SK-N-SH treated with all-trans-retinoic acid at 6 μM for 48 hours (cell line): ENCODE measurements at regions not wholly inside any gene's neighbourhood (a gene's known extent, or its start where the extent isn't known, plus 50 kb on each side); places are given as distances from the start of the nearest gene placed in this dataset.

Experiments used
- ATAC-seq: fragments of 200-7000 bp; cut with Tn5 transposase; 3 replicates; pipeline ENCODE4 v1.9.1; 2020; ENCODE audit warnings: mild to moderate bottlenecking, moderate library complexity
- ARNTL ChIP-seq: fragments of 450-650 bp; formaldehyde crosslinking; IDR thresholded peaks from 2 replicates; pipeline ENCODE4 v1.5.0; 2020; ENCODE audit warnings: low read depth, mild to moderate bottlenecking, moderate library complexity, borderline replicate concordance
- BACH2 ChIP-seq: fragments of 250-450 bp; sonication (Bioruptor Pico); IDR thresholded peaks from 2 replicates; pipeline ENCODE4 v1.9.0; 2021; ENCODE audit warnings: mild to moderate bottlenecking, borderline replicate concordance
- CSRNP3 ChIP-seq: fragments of 250-450 bp; sonication (Bioruptor Pico); IDR thresholded peaks from 2 replicates; pipeline ENCODE4 v1.5.1; 2021; ENCODE audit warnings: mild to moderate bottlenecking, moderate library complexity
- ESRRG ChIP-seq: fragments of 250-450 bp; sonication (Bioruptor Pico); IDR thresholded peaks from 2 replicates; pipeline ENCODE4 v1.6.1; 2021; ENCODE audit warnings: mild to moderate bottlenecking
- GLIS3 ChIP-seq: fragments of 250-450 bp; sonication (Bioruptor Pico); IDR thresholded peaks from 2 replicates; pipeline ENCODE4 v1.5.0; 2020; ENCODE audit warnings: mild to moderate bottlenecking, moderate library complexity
- ISL1 ChIP-seq: fragments of 250-450 bp; sonication (Bioruptor Pico); IDR thresholded peaks from 2 replicates; pipeline ENCODE4 v2.1.2; 2022; ENCODE audit warnings: mild to moderate bottlenecking, moderate library complexity
- OSR1 ChIP-seq: fragments of 250-450 bp; sonication (Bioruptor Pico); IDR thresholded peaks from 2 replicates; pipeline ENCODE4 v1.8.0; 2022; ENCODE audit warnings: moderate library complexity, mild to moderate bottlenecking, inconsistent platforms
- PATZ1 ChIP-seq: fragments of 250-450 bp; sonication (Bioruptor Pico); IDR thresholded peaks from 2 replicates; pipeline ENCODE4 v1.8.0; 2020; ENCODE audit warnings: mild to moderate bottlenecking, moderate library complexity, borderline replicate concordance
- POU6F1 ChIP-seq: fragments of 250-450 bp; sonication (Bioruptor Pico); IDR thresholded peaks from 2 replicates; pipeline ENCODE4 v1.8.0; 2021; ENCODE audit warnings: low read depth, mild to moderate bottlenecking, moderate library complexity, borderline replicate concordance
- PPARA ChIP-seq: fragments of 250-450 bp; sonication (Bioruptor Pico); IDR thresholded peaks from 2 replicates; pipeline ENCODE4 v1.5.0; 2020; ENCODE audit warnings: mild to moderate bottlenecking, borderline replicate concordance
- RARB ChIP-seq: fragments of 250-450 bp; sonication (Bioruptor Pico); IDR thresholded peaks from 2 replicates; pipeline ENCODE4 v1.8.0; 2021; ENCODE audit warnings: mild to moderate bottlenecking, moderate library complexity
- SNAI2 ChIP-seq: fragments of 250-450 bp; sonication (Bioruptor Pico); IDR thresholded peaks from 2 replicates; pipeline ENCODE4 v1.5.0; 2020; ENCODE audit warnings: mild to moderate bottlenecking, moderate library complexity
- TOX ChIP-seq: fragments of 250-450 bp; sonication (Bioruptor Pico); IDR thresholded peaks from 2 replicates; pipeline ENCODE4 v1.8.0; 2021; ENCODE audit warnings: mild to moderate bottlenecking, moderate library complexity, borderline replicate concordance
- TSHZ2 ChIP-seq: fragments of 250-450 bp; sonication (Bioruptor Pico); IDR thresholded peaks from 2 replicates; pipeline ENCODE4 v1.5.0; 2020; ENCODE audit warnings: mild to moderate bottlenecking, moderate library complexity
- ZC3H10 ChIP-seq: fragments of 250-450 bp; sonication (Bioruptor Pico); IDR thresholded peaks from 2 replicates; pipeline ENCODE4 v1.5.1; 2021; ENCODE audit warnings: mild to moderate bottlenecking, moderate library complexity
- ZFP3 ChIP-seq: fragments of 250-450 bp; sonication (Bioruptor Pico); IDR thresholded peaks from 2 replicates; pipeline ENCODE4 v1.5.0; 2020; ENCODE audit warnings: mild to moderate bottlenecking, moderate library complexity
- ZFP30 ChIP-seq: fragments of 450-650 bp; formaldehyde crosslinking; IDR thresholded peaks from 2 replicates; pipeline ENCODE4 v1.5.0; 2022; ENCODE audit warnings: mild to moderate bottlenecking, moderate library complexity
- ZNF565 ChIP-seq: fragments of 450-650 bp; formaldehyde crosslinking; conservative IDR thresholded peaks from 2 replicates; pipeline ENCODE4 v1.5.0; 2020; ENCODE audit warnings: low read depth, mild to moderate bottlenecking, moderate library complexity
- ZNF70 ChIP-seq: fragments of 450-650 bp; formaldehyde crosslinking; IDR thresholded peaks from 2 replicates; pipeline ENCODE4 v1.5.0; 2020; ENCODE audit warnings: mild to moderate bottlenecking, moderate library complexity
- ZNF8 ChIP-seq: fragments of 450-650 bp; formaldehyde crosslinking; IDR thresholded peaks from 2 replicates; pipeline ENCODE4 v1.5.0; 2020; ENCODE audit warnings: mild to moderate bottlenecking, moderate library complexity
- TF ChIP-seq, protein P1 (sequence below): fragments of 250-450 bp; sonication (Bioruptor Pico); IDR thresholded peaks from 2 replicates; pipeline ENCODE4 v1.5.1; 2020; ENCODE audit warnings: low read depth, mild to moderate bottlenecking, moderate library complexity

DNA sequence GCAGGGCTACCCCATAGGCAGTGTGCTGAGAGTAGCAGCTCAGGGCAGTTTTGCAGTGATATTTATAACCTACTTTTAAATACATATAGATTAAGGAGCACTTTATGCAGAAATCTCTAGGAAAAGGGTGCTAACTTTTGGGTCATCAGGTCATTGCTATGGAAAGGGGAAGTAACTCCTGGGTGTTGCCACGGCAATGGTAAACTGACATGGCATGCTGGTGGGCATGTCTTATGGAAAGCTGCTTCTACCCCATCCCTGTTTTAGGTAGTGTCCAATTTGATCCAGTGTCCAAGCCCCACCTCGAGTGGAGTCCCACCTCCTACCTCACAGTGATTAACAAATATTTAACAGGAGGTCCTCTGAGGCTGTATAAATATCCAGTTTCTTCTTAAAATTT is 56.8 kb upstream of the XPA start:
- no peak for ATAC-seq
- TF ChIP-seq, protein P1, sequence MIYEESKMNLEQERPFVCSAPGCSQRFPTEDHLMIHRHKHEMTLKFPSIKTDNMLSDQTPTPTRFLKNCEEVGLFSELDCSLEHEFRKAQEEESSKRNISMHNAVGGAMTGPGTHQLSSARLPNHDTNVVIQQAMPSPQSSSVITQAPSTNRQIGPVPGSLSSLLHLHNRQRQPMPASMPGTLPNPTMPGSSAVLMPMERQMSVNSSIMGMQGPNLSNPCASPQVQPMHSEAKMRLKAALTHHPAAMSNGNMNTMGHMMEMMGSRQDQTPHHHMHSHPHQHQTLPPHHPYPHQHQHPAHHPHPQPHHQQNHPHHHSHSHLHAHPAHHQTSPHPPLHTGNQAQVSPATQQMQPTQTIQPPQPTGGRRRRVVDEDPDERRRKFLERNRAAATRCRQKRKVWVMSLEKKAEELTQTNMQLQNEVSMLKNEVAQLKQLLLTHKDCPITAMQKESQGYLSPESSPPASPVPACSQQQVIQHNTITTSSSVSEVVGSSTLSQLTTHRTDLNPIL (CRISPR knock-in tag): no peak
- TF ChIP-seq ARNTL: no peak
- no peak for TF ChIP-seq POU6F1 (CRISPR knock-in tag)
- no peak for TF ChIP-seq CSRNP3 (CRISPR knock-in tag)
- TF ChIP-seq BACH2 (CRISPR knock-in tag): no peak
- no peak for TF ChIP-seq ZFP3 (CRISPR knock-in tag)
- no peak for TF ChIP-seq ZFP30 (CRISPR knock-in tag)
- TF ChIP-seq ZNF8 (CRISPR knock-in tag): no peak
- TF ChIP-seq ZNF70 (CRISPR knock-in tag): no peak

GRCh38 chr9:97755618-97756267 is 58.6 kb upstream of the XPA start:
- no peak for ATAC-seq
- TF ChIP-seq ESRRG: no peak
- no peak for TF ChIP-seq TOX (CRISPR knock-in tag)
- TF ChIP-seq GLIS3: no peak
- no peak for TF ChIP-seq ZNF565 (CRISPR knock-in tag)
- no peak for TF ChIP-seq RARB (CRISPR knock-in tag)
- no peak for TF ChIP-seq PATZ1 (CRISPR knock-in tag)
- TF ChIP-seq ZNF8 (CRISPR knock-in tag): no peak
- TF ChIP-seq SNAI2 (CRISPR knock-in tag): no peak
- TF ChIP-seq TSHZ2 (CRISPR knock-in tag): no peak
- TF ChIP-seq ISL1 (CRISPR knock-in tag): no peak
- TF ChIP-seq POU6F1 (CRISPR knock-in tag): no peak
- no peak for TF ChIP-seq PPARA (CRISPR knock-in tag)
- TF ChIP-seq ZNF70 (CRISPR knock-in tag): no peak
- TF ChIP-seq BACH2 (CRISPR knock-in tag): no peak
- TF ChIP-seq, all 23 proteins: peak for 0

DNA sequence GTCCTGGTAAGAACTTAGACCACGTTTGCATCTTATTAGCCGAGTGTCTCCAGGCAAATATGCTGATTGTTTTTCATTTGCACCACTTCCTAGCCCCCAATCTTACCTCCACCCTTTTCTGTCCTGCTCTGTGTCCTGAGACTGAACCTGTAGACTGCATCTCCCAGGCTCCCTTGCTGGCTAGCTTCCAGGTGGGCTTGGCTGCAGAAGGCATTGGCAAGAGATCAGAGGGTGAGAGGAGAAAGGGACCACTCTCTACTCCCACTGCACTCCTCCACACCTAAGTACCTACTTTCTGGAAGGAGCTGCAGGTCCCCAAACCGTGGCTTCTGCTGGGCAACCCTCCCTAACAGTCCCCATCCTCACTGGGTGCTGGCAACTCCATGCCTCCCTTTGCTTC is 59.9 kb upstream of the XPA start:
- ATAC-seq: no peak
- TF ChIP-seq TSHZ2 (CRISPR knock-in tag): no peak
- no peak for TF ChIP-seq PPARA (CRISPR knock-in tag)
- TF ChIP-seq ZFP30 (CRISPR knock-in tag): no peak
- no peak for TF ChIP-seq CSRNP3 (CRISPR knock-in tag)
- no peak for TF ChIP-seq SNAI2 (CRISPR knock-in tag)
- TF ChIP-seq OSR1 (CRISPR knock-in tag): no peak
- TF ChIP-seq ZC3H10 (CRISPR knock-in tag): no peak
- no peak for TF ChIP-seq ESRRG
- no peak for TF ChIP-seq GLIS3
- TF ChIP-seq ZNF565 (CRISPR knock-in tag): no peak
- no peak for TF ChIP-seq BACH2 (CRISPR knock-in tag)
- no peak for TF ChIP-seq ZNF70 (CRISPR knock-in tag)
- TF ChIP-seq RARB (CRISPR knock-in tag): no peak
